ENCODE measurements at regions not wholly inside any gene's neighbourhood (a gene's known extent, or its start where the extent isn't known, plus 50 kb on each side); places are given as distances from the start of the nearest gene placed in this dataset.

DNA sequence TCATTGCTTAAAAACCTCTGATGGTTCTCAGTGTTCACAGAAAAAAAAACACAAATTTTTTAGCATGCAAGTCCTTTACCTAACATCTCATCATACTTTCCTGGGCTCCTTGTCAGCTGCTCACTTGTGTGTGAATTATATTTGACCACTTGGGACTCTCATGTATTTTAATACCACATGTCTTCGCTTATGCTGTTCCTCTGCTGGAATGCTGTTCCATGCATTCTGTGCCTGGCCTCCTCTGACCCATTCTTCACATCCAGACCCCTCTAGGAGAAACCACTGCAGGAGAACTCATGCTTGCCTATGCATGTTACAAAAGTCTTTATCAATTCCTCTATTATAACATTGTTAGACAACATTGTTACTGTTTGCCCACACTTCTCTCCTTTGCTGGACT, 157.6 kb downstream of the PDGFRA start (continued):
- no peak for TF ChIP-seq BACH1 (IDR thresholded peaks at IDR 0.05; ENCODE audit: borderline replicate concordance)
- TF ChIP-seq, protein P1, sequence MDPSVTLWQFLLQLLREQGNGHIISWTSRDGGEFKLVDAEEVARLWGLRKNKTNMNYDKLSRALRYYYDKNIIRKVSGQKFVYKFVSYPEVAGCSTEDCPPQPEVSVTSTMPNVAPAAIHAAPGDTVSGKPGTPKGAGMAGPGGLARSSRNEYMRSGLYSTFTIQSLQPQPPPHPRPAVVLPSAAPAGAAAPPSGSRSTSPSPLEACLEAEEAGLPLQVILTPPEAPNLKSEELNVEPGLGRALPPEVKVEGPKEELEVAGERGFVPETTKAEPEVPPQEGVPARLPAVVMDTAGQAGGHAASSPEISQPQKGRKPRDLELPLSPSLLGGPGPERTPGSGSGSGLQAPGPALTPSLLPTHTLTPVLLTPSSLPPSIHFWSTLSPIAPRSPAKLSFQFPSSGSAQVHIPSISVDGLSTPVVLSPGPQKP (IDR thresholded peaks at IDR 0.05; ENCODE audit: low read depth, low read length) = no peak
- TF ChIP-seq ZBED1 (IDR thresholded peaks at IDR 0.05; ENCODE audit: borderline replicate concordance) = no peak
- no peak for TF ChIP-seq MTA2 (IDR thresholded peaks at IDR 0.05; ENCODE audit: low read depth)
- TF ChIP-seq CEBPB (IDR thresholded peaks at IDR 0.05; ENCODE audit: borderline replicate concordance in 1 of 2, low read depth in 2 of 2, low read length in 2 of 2) = no peak

DNA sequence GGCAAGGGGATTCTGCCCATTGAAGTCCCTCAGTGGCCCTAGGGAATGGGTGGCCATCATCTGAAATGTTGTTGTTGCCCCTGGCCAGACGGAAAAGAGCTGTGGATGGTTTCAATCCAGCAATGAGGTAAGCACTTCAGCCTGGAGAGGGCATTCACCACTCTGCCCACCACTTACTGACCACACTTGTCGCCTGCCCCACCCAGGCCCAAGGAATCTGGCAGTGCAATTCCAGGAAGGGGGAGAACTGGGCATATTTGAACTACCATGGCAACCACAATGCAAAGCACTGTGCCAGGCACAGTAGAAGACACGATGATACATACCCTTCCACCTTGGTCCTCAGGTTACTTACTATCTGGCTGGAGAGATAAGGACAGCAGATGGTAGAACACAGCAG, 161.6 kb downstream of the PDGFRA start:
- Histone ChIP-seq H3K36me3 (ENCODE audit: control insufficient read depth in 2 of 2, insufficient read depth in 2 of 2, low read length in 1 of 2) (no peaks in the 10 kb centered on the region), H3K79me2 (ENCODE audit: control insufficient read depth, insufficient read depth, low read length) (no peaks in the 10 kb centered on the region), H3K4me3 (no peak overlapping the region), H3K9me3 (replicated peaks; ENCODE audit: control insufficient read depth, insufficient read depth, low read length) (no peaks in the 10 kb centered on the region), H3K27me3 (replicated peaks in 1 of 2; ENCODE audit: control insufficient read depth in 2 of 2, insufficient read depth in 2 of 2, low read length in 1 of 2) (no peaks in the 10 kb centered on the region), H3K9ac (ENCODE audit: control insufficient read depth, insufficient read depth, low read length) (no peak overlapping the region), H4K20me1 (ENCODE audit: control insufficient read depth, insufficient read depth) (no peaks in the 10 kb centered on the region), H3K27ac (ENCODE audit: control insufficient read depth, insufficient read depth) (no peak overlapping the region), H2AFZ (ENCODE audit: control insufficient read depth, low read depth, low read length) (no peak overlapping the region), H3K4me1 (ENCODE audit: control insufficient read depth, insufficient read depth, low read length) (no peaks in the 10 kb centered on the region), H3K4me2 (ENCODE audit: control insufficient read depth, insufficient read depth) (no peak overlapping the region)
- no TSS peak for BruUV-seq (replicated peaks)
- ChIA-PET RAD21 (ENCODE audit: unreplicated experiment) (no interaction called here), CTCF (no interaction called here), SMC1A (ENCODE audit: uncharacterized antibody, unreplicated experiment) (no interaction called here), POLR2A (no interaction called here)
- no peak for TF ChIP-seq TAF1 (IDR thresholded peaks at IDR 0.05; ENCODE audit: borderline replicate concordance, low read depth, low read length)
- no peak for TF ChIP-seq NRF1 (conservative IDR thresholded peaks at IDR 0.05; ENCODE audit: low read depth, low read length)
- DNase-seq (ENCODE audit: low read depth, low spot score) (no peak), FAIRE-seq (no peak), ATAC-seq (no peak)
- 0% methylated on average over 3 of the region's 3 CpGs for WGBS (ENCODE audit: insufficient coverage, insufficient replicate concordance, low lambda C conversion rate, missing lambda C conversion rate)
- intact Hi-C loops (cut with micrococcal nuclease; ENCODE audit: unreplicated experiment) (no loop called here), in situ Hi-C loops (cut with MboI) (no loop called here)

All from GM12878 (cell line).